Skin epidermis (tissue), 12 donors: ENCODE measurements at regions not wholly inside any gene's neighbourhood (a gene's known extent, or its start where the extent isn't known, plus 50 kb on each side); places are given as distances from the start of the nearest gene placed in this dataset.
"Not testable (repeated sequence)": the region's sequence is repeated elsewhere in the genome, so short reads cannot be mapped to it uniquely, and the experiment has no call there.

ENCODE experiments used
- H3K27ac ChIP-seq, 21 experiments: fragments of 200-600 bp; sonication (generic) in 11 of 21; one replicate each; pipeline ENCODE4 v1.5.0; 2020; ENCODE audit warnings: mild to moderate bottlenecking in 3 of 21, inconsistent platforms in 2 of 21, moderate library complexity in 2 of 21
- H3K4me3 ChIP-seq, 7 experiments: fragments of 200-600 bp; sonication (generic) in 2 of 7; one replicate each; pipeline ENCODE4 v1.5.0; 2020; ENCODE audit warnings: inconsistent platforms in 2 of 7, mild to moderate bottlenecking in 2 of 7, moderate library complexity in 1 of 7

DNA sequence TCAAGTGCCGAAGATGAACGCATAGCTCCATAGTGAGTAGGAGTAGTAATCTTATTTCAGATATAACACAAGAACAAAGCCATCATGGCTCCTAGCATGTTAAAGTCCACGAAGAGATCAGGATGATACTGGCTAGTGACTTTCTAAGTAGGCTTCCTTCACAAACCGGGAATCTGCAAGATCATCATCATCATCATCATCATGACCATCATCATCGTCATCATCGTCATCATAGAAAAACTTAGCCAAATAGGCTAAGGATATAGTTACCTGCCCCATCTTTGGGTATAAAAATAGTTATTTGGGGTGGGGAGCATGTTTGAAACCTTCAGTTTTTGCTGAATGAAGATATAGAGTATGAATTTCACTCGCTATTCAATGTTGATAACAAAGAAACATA lies 57.9 kb downstream of the PYDC2 start:
- Histone ChIP-seq H3K27ac (no peak overlapping the region), H3K4me3 (no peak overlapping the region)

DNA sequence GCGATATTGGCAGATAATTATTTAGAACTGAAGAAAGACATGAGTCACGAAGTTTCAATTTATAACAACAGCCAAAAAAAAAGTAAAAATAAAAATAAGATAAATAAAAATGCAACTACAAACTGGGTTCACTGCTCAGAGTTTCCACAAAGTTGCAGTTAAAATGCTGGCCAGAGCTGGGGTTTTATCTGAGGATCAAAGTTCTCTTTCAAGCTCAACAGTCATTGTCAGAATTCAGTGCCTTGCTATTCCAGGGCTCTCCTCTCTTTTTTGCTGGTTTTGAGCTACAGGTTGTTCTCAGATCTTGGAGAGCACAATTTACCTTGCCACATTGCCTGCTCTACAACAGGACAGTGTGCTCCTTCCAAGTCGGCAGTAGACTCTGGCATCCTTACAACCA lies 60.1 kb downstream of the PYDC2 start:
- no peak overlapping the region for H3K27ac ChIP-seq
- H3K4me3 ChIP-seq: no peak overlapping the region

GRCh38 chr3:191523148-191523547 lies 62.2 kb downstream of the PYDC2 start:
- H3K27ac ChIP-seq: no peak overlapping the region
- no peak overlapping the region for H3K4me3 ChIP-seq

GRCh38 chr3:191528589-191528988 lies 67.6 kb downstream of the PYDC2 start:
- no peak overlapping the region for H3K4me3 ChIP-seq
- H3K27ac ChIP-seq: no peak overlapping the region

- H3K4me3 ChIP-seq: no peak overlapping the region
Measured at GRCh38 chr3:191529992-191530391, 69.0 kb downstream of the PYDC2 start.

DNA sequence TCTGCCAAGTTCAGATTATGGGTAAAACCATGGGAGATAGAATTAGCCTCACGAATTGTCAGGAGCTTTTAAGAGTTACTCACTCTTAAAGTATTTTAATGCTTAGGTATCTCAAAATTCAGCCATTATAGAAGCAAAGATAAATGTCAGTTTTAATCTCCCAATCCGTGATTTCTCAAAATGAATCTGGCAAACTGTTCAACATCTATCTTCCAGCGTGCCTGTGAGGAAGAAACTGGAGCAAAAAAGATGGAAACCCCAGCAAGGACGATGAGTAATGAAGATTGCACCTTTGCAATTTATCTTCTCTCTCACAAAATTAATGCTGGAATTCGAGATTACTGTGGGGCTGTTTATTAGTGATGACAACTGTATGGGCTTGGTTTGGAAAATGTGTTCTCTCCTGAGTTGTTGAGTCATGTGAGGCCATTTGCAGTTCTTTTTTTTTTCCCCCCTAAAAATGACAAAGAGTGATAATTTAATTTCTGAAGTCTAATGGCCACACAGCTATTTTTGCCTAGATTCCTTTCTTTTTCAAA lies 70.5 kb downstream of the PYDC2 start:
- no peak overlapping the region for H3K4me3 ChIP-seq
- no peak overlapping the region for H3K27ac ChIP-seq

More at GRCh38 chr3:191529992-191530391, 69.0 kb downstream of the PYDC2 start:
- H3K27ac ChIP-seq: no peak overlapping the region

GRCh38 chr3:191543018-191543417 lies 82.1 kb downstream of the PYDC2 start:
- H3K27ac ChIP-seq: no peak overlapping the region

DNA sequence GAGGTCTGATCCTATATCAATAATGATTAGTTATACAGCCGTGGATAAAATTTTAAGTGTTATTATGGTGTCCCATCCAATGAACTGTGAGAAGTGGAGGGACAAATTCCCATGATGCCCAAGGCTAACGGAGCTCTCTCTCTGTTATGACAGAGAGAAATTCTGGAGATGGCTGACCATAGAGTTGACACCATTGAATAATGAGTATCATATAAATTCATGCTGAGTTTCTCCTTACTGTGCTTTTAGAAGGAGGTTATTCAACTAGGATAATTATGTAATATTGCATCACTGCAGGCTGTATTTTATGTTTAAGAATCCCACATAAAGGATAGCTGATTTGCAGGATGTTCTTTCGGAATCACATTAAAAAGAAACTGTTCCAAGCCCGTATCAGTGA lies 82.9 kb downstream of the PYDC2 start:
- H3K27ac ChIP-seq: no peak overlapping the region

More at GRCh38 chr3:191543018-191543417, 82.1 kb downstream of the PYDC2 start:
- H3K4me3 ChIP-seq: no peak overlapping the region

DNA sequence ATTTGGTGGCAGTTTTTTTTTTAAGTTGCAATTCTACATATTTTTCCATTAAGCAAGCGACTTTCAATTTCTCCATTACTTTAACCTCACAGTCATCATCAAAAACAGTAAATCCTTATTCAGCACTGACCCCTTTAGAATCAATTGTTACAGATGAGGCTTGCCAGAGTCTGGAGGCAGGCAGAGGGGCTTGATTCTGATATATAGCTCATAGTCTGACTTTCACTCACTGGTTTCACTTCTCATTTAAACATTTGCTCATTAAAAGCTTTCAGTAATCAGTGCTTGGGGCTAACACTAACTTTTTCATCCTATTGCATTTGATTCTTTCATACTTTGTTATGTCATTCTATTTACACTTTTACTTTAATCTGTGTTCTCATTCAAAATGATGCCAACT lies 88.4 kb downstream of the PYDC2 start:
- no peak overlapping the region for H3K4me3 ChIP-seq
- no peak overlapping the region for H3K27ac ChIP-seq

More for the DNA sequence above, 82.9 kb downstream of the PYDC2 start:
- H3K4me3 ChIP-seq: no peak overlapping the region

- H3K4me3 ChIP-seq: no peak overlapping the region
Measured at GRCh38 chr3:191555037-191555436, 94.1 kb downstream of the PYDC2 start.

DNA sequence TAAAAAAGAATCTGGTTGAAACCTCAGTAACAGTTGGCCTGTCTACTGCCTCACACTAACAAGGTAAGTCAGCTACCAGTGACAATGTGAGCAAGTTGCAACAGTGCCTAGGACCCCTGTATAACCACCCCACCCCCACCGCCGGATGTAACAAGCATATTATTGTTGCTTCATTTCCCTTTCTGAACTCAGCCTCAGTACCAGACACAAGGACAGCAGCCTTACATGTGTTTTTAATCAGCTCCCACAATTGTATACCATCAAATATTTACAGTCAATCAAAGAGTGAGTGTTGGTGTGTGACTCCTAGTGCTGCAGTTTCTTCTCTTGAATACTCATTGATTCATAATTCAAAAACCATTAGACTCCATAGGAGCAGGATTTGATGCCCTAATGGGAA lies 96.4 kb downstream of the PYDC2 start:
- H3K27ac ChIP-seq: no peak overlapping the region
- H3K4me3 ChIP-seq: no peak overlapping the region

More at GRCh38 chr3:191555037-191555436, 94.1 kb downstream of the PYDC2 start:
- no peak overlapping the region for H3K27ac ChIP-seq

- no peak overlapping the region for H3K4me3 ChIP-seq
- H3K27ac ChIP-seq: no peak overlapping the region
Measured at GRCh38 chr3:191563722-191564121, 102.8 kb downstream of the PYDC2 start.

- no peak overlapping the region for H3K27ac ChIP-seq
- H3K4me3 ChIP-seq: no peak overlapping the region
Measured at GRCh38 chr3:191566469-191566868, 105.5 kb downstream of the PYDC2 start.

GRCh38 chr3:191568206-191568605 lies 107.2 kb downstream of the PYDC2 start:
- H3K4me3 ChIP-seq: no peak overlapping the region

GRCh38 chr3:191592105-191592504 lies 131.1 kb downstream of the PYDC2 start:
- no peak overlapping the region for H3K4me3 ChIP-seq
- no peak overlapping the region for H3K27ac ChIP-seq

More at GRCh38 chr3:191568206-191568605, 107.2 kb downstream of the PYDC2 start:
- no peak overlapping the region for H3K27ac ChIP-seq

DNA sequence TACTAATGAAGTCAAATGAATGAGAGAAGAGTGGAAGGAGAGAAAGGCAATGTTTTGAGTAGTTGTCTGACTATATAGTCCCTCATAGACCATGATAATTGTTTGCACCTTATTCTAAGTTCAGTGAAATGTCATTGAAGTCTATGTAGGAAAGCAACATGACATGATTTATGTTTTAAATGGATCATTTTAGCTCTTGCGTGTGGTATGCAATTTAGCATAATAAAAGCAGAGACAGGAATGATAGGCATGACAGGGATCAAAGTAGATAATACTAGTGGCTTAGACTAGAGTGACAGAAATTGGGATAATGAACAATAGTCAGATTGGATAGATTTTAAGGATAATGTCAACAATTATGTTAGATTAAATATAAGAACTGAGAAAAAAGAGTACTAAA lies 132.5 kb downstream of the PYDC2 start:
- Histone ChIP-seq H3K4me3 (no peak overlapping the region), H3K27ac (no peak overlapping the region)

- H3K27ac ChIP-seq, H3K4me3 ChIP-seq: not testable (repeated sequence)
Measured at GRCh38 chr3:191615511-191615910, 154.5 kb downstream of the PYDC2 start.

DNA sequence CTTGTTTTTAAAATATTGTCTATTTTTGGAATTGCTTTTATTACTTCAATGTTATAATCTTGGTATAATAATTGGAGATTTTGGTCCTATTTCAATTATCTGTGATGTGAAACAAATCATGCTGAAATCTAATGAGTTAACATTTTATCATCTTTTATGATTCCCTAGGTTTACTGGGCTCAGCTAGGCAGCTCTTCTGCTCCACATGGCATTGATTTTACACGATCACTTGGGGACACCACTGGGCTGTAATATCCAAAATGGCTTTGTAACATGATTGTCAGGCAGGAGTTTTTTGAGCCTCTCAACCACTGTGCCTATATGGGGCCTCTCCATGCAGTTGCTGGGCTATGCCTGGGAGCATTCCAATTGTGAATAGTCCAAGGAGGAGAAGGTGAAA lies 163.3 kb downstream of the PYDC2 start:
- Histone ChIP-seq H3K4me3 (no peak overlapping the region), H3K27ac (no peak overlapping the region)

DNA sequence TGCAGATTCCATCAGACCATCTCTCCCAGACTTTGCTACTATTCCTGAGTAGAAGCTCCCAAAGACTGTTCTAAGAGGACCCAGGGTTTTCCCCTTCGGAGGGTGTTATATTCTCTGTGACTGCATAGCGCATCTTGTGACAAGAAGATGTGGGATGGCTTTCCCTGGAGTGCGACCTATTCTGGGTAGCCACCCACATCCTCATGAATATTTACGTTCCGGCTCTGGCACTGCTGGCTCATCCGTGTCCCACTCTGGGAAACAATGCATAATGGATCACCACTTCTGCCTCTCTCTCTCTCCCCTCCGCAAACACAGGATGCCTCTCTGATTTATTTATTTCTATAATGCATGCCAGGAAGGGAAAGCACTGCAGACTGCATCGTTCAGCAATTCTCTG lies 166.1 kb downstream of the PYDC2 start:
- Histone ChIP-seq H3K27ac (no peak overlapping the region), H3K4me3 (no peak overlapping the region)

- Histone ChIP-seq H3K27ac (no peak overlapping the region), H3K4me3 (no peak overlapping the region)
Measured at GRCh38 chr3:191628571-191628970, 167.6 kb downstream of the PYDC2 start.

DNA sequence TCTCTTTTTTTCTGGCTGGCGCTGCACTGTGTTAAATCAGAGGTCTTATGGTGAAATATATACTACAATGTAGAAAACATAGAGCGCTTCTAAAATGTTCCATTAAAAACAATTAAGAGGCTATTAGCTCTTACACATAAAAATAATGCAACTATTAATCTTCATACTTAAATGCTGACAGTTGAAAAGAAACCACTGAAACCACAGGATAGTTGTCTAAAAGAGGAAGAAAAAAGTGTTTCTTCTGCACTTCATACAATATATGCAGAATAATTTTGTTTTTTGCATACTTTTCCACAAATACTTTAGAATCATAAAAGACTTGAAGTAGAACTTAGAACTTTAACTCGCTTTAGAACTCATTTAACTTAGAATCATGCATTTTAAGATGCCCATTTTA lies 170.5 kb downstream of the PYDC2 start:
- no peak overlapping the region for H3K27ac ChIP-seq
- H3K4me3 ChIP-seq: no peak overlapping the region

DNA sequence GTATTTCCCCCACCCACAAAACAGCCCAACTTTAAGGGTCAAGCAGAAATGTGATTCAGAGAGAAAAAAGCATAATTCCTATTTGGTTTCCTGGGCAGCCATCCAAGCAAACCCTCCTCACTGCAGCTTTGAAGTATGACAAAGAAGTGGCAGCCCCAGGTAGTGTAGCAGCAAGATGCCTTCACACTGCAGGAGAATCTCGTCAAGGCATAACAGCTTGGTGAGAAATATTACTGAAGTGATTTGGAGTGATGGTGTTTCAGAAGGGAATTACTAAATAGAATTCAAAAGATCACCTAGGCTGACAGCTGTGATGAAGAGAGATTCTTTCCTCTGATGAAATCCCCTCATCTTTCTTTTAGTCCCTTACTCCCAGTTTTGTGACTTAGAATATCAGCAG lies 173.9 kb downstream of the PYDC2 start:
- Histone ChIP-seq H3K4me3 (no peak overlapping the region), H3K27ac (no peak overlapping the region)
